OCI-LY3 (cell line): ENCODE measurements at regions not wholly inside any gene's neighbourhood (a gene's known extent, or its start where the extent isn't known, plus 50 kb on each side); places are given as distances from the start of the nearest gene placed in this dataset.

Source experiments
- EZH2phosphoT487 ChIP-seq: fragments of 200-600 bp; shearing (Covaris generic); IDR thresholded peaks from 2 replicates; pipeline ENCODE4 v1.6.1; 2018; ENCODE audit warnings: antibody characterized with exemption, mixed run types, low read depth
- TF ChIP-seq, protein P1 (sequence below): fragments of 200-600, 300-600 bp; sonication (generic); IDR thresholded peaks from 2 replicates; pipeline ENCODE4 v1.5.1; 2014; ENCODE audit warnings: antibody characterized with exemption, low read length, low read depth

DNA sequence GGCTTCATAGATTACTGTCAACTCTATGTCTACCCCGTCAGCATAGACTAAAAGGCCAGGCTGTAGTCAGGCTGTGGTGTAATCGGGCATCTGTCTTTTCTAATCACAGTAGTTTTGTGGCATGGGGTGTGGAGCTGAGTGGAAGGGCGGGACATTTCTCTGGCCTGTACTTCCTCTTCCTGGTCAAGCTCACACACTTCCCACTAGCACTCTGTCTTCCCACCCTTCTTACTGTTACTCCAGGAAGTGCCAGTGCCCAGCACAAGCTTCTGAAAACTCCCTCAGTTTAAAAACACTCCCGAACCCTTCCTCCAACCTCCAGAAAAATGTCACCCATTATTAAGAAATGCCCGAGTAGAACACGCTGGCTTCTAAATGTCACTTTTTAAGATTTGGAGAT is 229.8 kb downstream of the KLF5 start:
- TF ChIP-seq, protein P1, sequence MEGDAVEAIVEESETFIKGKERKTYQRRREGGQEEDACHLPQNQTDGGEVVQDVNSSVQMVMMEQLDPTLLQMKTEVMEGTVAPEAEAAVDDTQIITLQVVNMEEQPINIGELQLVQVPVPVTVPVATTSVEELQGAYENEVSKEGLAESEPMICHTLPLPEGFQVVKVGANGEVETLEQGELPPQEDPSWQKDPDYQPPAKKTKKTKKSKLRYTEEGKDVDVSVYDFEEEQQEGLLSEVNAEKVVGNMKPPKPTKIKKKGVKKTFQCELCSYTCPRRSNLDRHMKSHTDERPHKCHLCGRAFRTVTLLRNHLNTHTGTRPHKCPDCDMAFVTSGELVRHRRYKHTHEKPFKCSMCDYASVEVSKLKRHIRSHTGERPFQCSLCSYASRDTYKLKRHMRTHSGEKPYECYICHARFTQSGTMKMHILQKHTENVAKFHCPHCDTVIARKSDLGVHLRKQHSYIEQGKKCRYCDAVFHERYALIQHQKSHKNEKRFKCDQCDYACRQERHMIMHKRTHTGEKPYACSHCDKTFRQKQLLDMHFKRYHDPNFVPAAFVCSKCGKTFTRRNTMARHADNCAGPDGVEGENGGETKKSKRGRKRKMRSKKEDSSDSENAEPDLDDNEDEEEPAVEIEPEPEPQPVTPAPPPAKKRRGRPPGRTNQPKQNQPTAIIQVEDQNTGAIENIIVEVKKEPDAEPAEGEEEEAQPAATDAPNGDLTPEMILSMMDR = no peak
- no peak for TF ChIP-seq EZH2phosphoT487
